D341Med (cell line): ENCODE measurements at regions not wholly inside any gene's neighbourhood (a gene's known extent, or its start where the extent isn't known, plus 50 kb on each side); places are given as distances from the start of the nearest gene placed in this dataset.

Experiments
- DNase-seq: peaks from one replicate; pipeline ENCODE4 v3.0.0; 2012; ENCODE audit warnings: low spot score

DNA sequence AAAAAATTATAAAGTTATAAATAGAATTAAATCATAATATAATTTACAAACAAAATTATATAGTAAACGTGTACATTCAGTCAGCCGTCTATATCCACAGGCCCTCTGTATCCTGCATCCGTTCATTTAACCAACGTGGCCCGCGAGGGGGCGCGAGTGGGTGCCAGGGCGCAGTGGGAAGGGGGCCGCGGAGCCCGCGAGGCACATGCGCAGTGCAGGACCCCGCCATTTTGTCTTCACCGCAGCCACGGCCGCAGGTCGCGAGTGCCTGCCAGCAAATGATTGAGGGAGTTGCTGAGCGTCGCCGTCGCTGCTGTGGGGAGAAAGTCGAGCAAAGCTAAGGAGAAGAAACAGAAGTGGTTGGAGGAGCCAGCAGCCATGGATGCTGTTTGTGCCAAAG lies 53.4 kb upstream of the ECI2 start:
- no peak for DNase-seq

DNA sequence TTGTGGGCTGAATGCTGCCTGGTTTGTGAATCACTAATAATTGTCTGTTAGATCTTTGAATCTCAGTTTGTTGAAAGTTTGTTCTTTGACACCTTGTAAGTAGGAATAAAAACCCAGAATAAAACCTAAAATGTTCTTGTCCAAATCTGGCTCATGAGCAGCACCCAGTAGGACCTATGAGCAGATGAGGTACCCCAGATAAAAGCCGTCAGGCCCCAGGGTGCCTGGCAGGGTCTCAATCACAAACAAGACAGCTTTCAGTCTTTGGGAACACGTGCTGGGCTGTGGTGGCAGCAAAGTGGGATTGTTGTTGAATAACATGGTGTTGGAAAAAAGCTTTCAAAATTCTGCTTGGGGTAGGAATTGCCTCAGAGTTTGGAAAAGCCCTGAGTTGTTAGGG lies 52.1 kb upstream of the ECI2 start:
- DNase-seq, result no peak

DNA sequence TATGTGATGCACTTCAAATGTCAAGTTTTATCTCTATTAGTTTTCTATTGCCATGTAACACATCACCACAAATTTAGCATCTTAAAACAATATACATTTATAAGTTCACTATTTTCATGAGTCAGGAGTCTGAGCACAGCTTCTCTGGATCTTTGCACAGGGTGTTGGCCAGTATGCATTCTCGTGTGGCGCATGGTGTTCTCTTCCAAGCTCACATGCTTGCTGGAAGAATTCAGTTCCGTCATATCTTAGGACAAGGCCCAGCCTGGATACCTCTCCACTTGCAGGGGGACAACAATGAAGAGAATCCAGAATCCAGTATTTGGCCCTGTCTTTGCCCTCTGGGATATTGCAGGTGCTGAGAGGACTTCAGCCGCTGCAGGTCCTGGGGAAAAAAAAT lies 51.0 kb upstream of the ECI2 start:
- no peak for DNase-seq

DNA sequence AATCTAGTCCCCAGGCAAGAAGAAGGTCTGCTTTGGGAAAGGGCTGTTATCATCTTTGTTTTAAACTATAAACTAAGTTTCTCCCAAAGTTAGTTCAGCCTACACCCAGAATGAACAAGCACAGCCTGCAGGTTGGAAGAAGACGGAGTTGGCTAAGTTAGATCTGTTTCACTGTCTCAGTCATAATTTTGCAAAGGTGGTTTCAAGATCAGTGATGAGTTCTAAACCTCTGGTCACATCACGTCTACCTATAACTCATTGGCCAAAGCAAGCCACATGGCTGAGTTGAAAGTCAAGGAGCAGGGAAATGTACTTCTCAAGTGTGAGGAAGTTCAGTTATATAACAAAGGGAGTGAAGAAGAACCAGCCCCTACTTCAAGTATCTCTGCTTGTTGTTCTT lies 50.5 kb upstream of the ECI2 start:
- DNase-seq, result no peak

DNA sequence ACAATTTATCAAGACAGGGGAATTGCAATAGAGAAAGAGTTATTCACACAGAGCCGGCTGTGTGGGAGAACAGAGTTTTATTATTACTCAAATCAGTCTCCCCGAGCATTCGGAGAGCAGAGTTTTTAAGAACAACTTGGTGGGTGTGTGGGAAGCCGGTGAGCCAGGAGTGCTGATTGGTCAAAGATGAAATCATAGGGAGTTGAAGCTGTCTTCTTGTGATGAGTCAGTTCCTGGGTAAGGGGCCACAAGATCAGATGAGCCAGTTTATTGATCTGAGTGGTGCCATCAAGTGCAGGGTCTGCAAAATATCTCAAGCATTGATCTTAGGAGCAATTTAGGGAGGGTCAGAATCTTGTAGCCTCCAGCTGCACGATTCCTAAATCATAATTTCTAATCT lies 50.0 kb upstream of the ECI2 start:
- no peak for DNase-seq
